HG03439 (cell line): ENCODE measurements at regions not wholly inside any gene's neighbourhood (a gene's known extent, or its start where the extent isn't known, plus 50 kb on each side); places are given as distances from the start of the nearest gene placed in this dataset.
A peak's percentile ranks its signal among the peaks of the same experiment; 100 is the strongest.

Experiments
- ATAC-seq: cut with Tn5 transposase; IDR thresholded peaks from one replicate; pipeline ENCODE4 v1.9.1; 2021; ENCODE audit warnings: mild to moderate bottlenecking, moderate library complexity; ENCODE audit not compliant: unreplicated experiment

DNA sequence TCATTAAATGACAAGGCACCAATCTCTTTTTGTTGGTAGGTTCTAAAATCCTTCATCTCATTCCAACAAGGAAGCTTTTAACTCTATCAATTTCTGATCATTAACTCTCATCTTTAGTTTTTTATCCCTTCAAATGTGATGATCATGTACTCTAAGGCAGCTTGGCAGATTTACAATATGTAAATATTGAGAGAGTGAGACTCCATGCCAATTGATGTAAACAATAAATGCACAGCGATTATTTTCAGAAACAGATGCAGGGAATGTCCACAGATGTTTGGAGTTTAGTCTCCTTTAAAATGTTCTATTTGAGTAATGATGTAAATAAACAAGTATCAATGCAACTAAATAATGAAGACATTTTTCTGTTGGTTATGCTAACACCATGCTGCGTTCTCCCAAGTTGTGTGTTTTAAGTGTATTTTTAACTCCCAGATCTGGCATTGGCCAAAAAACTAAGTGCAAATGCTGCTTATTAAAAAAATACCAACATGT is 213.8 kb downstream of the AHR start:
- ATAC-seq = no peak

DNA sequence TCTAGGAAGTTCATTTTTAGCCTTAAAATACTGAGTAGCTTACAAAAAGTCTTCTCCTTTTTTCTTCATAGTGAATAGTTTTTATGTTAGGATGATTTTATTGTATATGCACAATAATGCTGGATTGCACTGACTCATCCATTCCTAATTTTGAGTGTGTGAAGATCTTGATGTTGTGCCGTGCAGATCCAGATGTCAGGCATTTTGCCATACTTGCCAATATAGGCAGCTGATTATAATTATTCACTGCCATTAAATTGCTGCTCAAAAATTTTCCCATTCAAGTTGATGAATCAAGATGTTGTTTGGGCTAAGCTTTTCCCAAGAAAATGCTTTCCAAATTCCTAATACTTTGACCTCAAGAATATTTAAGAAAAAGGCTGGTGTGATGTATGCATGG is 218.3 kb downstream of the AHR start:
- no peak for ATAC-seq

- ATAC-seq = no peak
These were observed 222.5 kb downstream of the AHR start for GRCh38 chr7:17520941-17521340.

GRCh38 chr7:17521437-17521836 is 223.0 kb downstream of the AHR start:
- ATAC-seq = no peak

- no peak for ATAC-seq
These were observed 225.6 kb downstream of the AHR start for GRCh38 chr7:17523813-17524739.

DNA sequence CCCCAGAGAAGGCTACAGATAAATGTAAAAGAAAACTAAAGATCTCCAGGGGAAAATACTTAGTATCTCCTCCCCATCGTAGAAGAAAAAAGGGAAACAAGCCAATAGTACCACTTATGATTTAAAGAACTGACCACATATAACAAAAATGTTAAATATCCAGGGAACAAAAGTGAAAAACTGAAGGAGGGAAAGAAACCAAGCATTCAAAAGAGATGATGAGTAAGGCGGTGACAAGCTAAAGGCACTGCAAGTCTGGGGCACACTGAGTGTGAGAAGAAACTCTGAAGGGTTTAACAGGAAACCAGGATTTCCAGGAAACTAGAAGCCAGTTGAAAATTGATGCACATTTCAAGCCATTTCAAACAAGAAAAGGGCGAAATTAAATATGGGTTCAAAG is 226.3 kb downstream of the AHR start:
- no peak for ATAC-seq

- ATAC-seq = no peak
These were observed 228.2 kb downstream of the AHR start for GRCh38 chr7:17526621-17527020.

GRCh38 chr7:17528636-17529035 is 230.2 kb downstream of the AHR start:
- no peak for ATAC-seq

- no peak for ATAC-seq
These were observed 231.8 kb downstream of the AHR start for GRCh38 chr7:17530244-17530643.

DNA sequence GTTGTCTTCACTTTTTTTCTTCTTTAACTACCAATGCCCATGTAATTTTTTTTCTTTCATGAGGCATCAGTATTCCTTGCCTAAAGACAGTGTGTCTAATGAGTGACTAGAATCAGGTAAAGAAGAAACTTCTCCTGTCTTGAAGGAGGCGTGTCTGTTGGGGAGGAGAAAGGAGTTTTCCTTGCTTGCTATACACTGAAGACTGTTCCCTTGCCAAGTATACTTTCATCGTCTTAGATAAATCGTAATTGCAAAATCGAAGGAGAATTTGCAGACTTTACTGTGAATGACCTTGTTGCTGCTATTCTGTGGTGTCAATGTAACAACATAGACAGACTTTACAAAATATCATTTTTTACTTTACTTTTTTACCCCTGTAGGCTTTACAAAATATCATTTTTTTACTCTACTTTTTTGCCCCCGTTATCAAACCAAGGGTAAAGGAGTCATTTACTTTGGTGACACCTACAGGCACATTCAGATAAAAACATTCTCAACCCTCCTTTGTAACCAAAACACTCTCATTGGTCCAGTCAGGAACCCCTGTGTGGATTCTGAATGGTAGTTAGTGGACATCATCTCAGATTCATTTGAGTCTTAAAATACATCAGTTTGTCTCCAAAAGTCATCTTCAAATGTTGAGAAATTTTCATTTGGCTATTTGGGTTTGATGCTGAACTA is 232.4 kb downstream of the AHR start:
- ATAC-seq = no peak

- no peak for ATAC-seq
These were observed 234.5 kb downstream of the AHR start for GRCh38 chr7:17532861-17533404.

DNA sequence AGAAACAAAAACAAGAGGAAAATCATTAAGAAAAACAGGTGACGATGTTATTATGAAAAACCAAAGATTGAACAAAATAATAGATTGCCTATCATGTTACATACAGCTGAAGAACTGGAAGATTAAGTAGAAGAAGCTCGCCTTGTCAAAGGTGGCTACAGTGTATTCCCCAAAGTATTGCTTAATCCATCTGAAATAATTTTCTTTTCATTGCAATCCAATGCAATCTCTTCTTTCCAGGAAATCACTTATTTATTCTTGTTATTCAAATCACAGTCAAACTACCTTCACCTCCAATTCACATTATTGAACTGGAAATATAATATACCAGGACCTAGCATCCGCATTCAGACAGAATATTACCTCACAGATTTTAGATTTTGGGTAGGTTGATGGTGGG is 235.9 kb downstream of the AHR start:
- no peak for ATAC-seq

- no peak for ATAC-seq
These were observed 237.3 kb downstream of the AHR start for GRCh38 chr7:17535776-17536175.

DNA sequence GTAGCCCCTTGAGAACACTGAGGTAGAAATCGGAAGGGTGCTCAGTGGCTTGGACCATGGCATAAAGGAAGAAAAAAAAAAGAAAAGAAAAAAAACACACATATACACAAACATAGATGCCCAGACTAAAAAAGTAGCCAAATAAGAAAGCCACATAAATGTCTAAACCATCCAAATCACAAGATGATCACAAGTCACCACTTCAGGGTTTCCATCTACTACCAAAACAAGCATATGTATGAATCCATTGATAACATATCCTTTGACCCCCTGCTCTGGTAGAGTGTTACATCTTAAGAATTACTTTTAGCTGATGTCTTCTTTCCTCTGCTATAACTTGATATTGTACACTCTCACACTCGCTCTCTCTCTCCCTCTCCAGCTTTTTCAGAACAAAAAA is 245.9 kb downstream of the AHR start:
- no peak for ATAC-seq

DNA sequence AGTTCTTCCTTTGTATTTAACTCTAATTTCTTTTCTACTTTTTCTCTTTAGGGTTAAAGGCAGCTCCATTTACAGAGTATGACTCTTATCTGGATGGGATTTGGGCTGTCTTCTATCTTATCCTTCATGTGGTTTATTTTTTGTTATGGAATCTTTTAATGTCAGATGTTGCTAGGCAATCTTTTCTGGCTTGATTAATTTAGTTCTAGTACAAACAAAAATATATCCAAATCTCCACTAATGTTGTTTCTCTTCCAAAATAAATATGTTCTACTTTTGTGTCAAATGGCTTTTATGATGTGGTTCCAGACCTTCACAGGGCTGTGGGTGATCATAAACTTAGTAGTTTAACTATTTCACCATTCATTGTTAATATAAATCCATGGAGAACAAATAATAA is 246.9 kb downstream of the AHR start:
- no peak for ATAC-seq

DNA sequence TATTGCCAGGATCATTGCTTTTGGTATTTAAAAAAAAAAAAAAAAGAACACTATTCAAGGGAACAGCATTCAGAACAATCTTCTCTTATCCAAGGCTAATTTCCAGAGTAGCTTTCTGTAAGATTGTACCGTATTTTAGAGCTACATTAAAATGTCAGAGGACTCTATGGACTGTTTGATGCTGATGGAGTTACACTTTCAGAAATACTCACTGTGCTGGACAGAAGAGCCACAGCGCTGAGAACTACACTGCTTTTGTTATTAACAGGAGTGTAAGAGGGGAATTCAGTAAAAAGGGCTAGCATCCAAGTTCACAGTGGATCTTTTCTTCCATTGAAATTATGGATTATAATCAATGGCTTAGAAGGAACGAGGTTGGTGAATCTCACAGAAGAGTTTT is 247.7 kb downstream of the AHR start:
- ATAC-seq = no peak

- no peak for ATAC-seq
These were observed 248.1 kb downstream of the AHR start for GRCh38 chr7:17546592-17546991.

DNA sequence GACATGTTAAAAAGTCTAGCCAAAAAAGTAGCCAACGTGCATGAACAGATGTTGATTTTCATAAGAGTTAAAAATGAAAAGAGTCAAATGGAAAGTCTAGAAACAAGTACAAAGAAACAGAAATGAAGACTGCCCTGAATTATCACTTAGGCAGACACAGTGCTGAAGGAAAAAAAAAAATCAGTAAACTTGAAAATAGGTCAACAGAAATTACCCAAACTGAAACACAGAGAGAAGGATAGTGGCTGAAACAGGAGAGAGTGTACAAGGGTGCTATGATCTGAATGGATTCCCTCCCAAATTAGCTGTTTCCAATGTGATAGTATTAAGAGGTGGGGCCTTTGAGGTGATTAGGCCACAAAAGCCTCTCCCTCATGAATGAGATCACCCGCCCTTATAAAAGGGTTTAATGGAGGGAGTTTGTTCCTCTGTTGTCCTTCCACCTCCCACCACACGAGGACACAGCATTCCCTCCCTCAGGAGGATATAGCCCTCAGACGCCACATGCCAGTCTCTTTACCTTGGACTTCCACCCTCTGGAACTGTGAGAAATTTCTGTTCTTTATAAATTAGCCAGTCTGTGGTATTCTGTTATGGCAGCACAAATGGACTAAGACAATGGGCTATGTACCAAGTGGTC is 249.7 kb downstream of the AHR start:
- ATAC-seq = peak; percentile 71

- ATAC-seq = no peak
These were observed 251.0 kb downstream of the AHR start for GRCh38 chr7:17549406-17549805.

DNA sequence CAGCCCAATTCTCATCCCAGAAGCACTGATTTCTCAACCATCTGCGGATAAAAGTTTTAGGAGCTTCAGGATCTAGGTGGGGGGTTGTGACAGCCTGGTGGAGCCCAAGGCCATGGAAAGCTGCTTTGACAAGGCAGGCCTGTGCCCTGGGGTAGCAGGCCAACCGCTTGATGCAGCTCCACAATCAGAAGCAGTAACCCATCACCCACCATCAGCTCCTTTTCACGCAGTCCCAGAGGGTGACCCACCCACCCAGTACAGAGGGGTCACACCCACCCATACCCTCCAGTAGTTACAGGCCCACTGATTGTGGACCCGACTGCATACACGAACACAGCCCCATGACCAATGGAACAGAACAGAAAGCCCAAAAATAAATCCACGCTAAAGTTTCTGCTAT is 253.9 kb downstream of the AHR start:
- no peak for ATAC-seq

DNA sequence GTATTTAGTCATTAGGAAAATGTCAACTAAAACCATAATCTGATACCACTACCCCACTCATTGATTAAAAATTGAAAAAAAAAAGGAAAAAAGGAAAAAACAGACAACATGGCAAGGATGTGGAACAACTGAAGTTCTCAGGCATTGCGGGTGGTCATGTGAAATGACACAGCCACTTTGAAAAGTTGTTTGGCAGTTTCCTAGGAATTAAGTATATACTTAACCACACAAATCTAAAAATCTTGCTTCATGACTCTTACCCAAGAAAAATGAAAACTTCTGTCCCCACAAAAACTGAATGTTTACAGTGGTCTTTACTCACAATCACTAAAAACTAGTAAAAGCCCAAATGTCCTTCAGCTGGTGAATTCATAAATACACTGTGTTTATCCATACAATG is 254.5 kb downstream of the AHR start:
- no peak for ATAC-seq
